PC-3 (cell line): ENCODE measurements at regions not wholly inside any gene's neighbourhood (a gene's known extent, or its start where the extent isn't known, plus 50 kb on each side); places are given as distances from the start of the nearest gene placed in this dataset.

Experiments used
- ATAC-seq: fragments of 200-7000 bp; cut with Tn5 transposase; 2 replicates; pipeline ENCODE4 v1.9.1; 2020; ENCODE audit warnings: mild to moderate bottlenecking, moderate library complexity
- BruUV-seq: library from RNA; stranded (reverse); fragments of 400-500 nt; replicated peaks from 2 replicates; lab custom pipeline; 2021; lab: Mats Ljungman, UMichigan
- CTCF ChIA-PET: fragments of 300-600 bp; sonication (Branson Sonifier 250); formaldehyde crosslinking; loops from one replicate; lab custom pipeline; 2022; ENCODE audit warnings: antibody characterized with exemption; lab: Charles Lee
- POLR2A ChIA-PET: fragments of 300-600 bp; sonication (Branson Sonifier 250); formaldehyde crosslinking; loops from one replicate; lab custom pipeline; 2022; ENCODE audit warnings: antibody characterized with exemption; ENCODE audit not compliant: unreplicated experiment; lab: Charles Lee
- DNase-seq: peaks from one replicate; pipeline ENCODE4 v3.0.0-alpha.2; 2015
- H2AFZ ChIP-seq: fragments of 300-600 bp; sonication (generic); 2 replicates; pipeline ENCODE4 v1.6.0; 2016; ENCODE audit warnings: antibody characterized with exemption, low read length
- H3F3A ChIP-seq: fragments of 300-600 bp; sonication (generic); one replicate; pipeline ENCODE4 v1.6.0; 2017; ENCODE audit warnings: antibody characterized with exemption, low read length, control low read depth, mild to moderate bottlenecking; ENCODE audit not compliant: unreplicated experiment
- H3K27ac ChIP-seq: fragments of 300-600 bp; sonication (generic); 2 replicates; pipeline ENCODE4 v1.5.1; 2016; ENCODE audit warnings: mild to moderate bottlenecking, low read length
- H3K27me3 ChIP-seq: fragments of 300-600 bp; sonication (generic); 2 replicates; pipeline ENCODE4 v1.6.1; 2016; ENCODE audit warnings: low read length, mixed read lengths
- H3K36me3 ChIP-seq: fragments of 300-600 bp; sonication (generic); 2 replicates; pipeline ENCODE4 v1.6.1; 2016; ENCODE audit warnings: low read depth, mixed run types, low read length, mixed read lengths
- H3K4me1 ChIP-seq: fragments of 300-600 bp; sonication (generic); 2 replicates; pipeline ENCODE4 v1.5.1; 2016; ENCODE audit warnings: low read length; ENCODE audit not compliant: insufficient read depth
- H3K4me2 ChIP-seq: fragments of 300-600 bp; sonication (generic); 2 replicates; pipeline ENCODE4 v1.6.0; 2016; ENCODE audit warnings: low read length
- H3K4me3 ChIP-seq: fragments of 300-600 bp; sonication (generic); 2 replicates; pipeline ENCODE4 v1.5.1; 2016; ENCODE audit warnings: mild to moderate bottlenecking, low read length, mixed read lengths
- H3K79me2 ChIP-seq: fragments of 300-600 bp; sonication (generic); 2 replicates; pipeline ENCODE4 v1.6.1; 2017; ENCODE audit warnings: low read length, mixed read lengths
- H3K9ac ChIP-seq: fragments of 300-600 bp; sonication (generic); 2 replicates; pipeline ENCODE4 v1.6.0; 2016; ENCODE audit warnings: mild to moderate bottlenecking, low read length
- H3K9me2 ChIP-seq: fragments of 300-600 bp; sonication (generic); replicated peaks from 2 replicates; pipeline ENCODE4 v1.6.1; 2016; ENCODE audit warnings: mixed run types, low read length, mixed read lengths
- H3K9me3 ChIP-seq: fragments of 300-600 bp; sonication (generic); 2 replicates; pipeline ENCODE4 v1.6.1; 2016; ENCODE audit warnings: low read length, mixed read lengths
- H4K20me1 ChIP-seq: fragments of 300-600 bp; sonication (generic); 2 replicates; pipeline ENCODE4 v1.6.1; 2016; ENCODE audit warnings: low read length, mixed read lengths
- CTCF ChIP-seq: fragments of 300-600 bp; sonication (generic); conservative IDR thresholded peaks from 2 replicates; pipeline ENCODE4 v1.5.1; 2017; ENCODE audit warnings: antibody characterized with exemption, low read depth, mild to moderate bottlenecking, low read length
- EZH2 ChIP-seq: fragments of 300-600 bp; sonication (generic); IDR thresholded peaks from one replicate; pipeline ENCODE4 v1.6.1; 2017; ENCODE audit warnings: antibody characterized with exemption, mild to moderate bottlenecking, low read length; ENCODE audit not compliant: unreplicated experiment
- EZH2phosphoT487 ChIP-seq: fragments of 300-600 bp; sonication (generic); IDR thresholded peaks from 2 replicates; pipeline ENCODE4 v1.6.1; 2018; ENCODE audit warnings: mild to moderate bottlenecking, antibody characterized with exemption, low read length, borderline replicate concordance
- intact Hi-C: fragments of 100-400 bp; cut with micrococcal nuclease; formaldehyde crosslinking; loops from 2 replicates; pipeline ENCODE4 v1.9.0; 2023

- Histone ChIP-seq H3K9ac (no peak overlapping the region), H4K20me1 (no peaks in the 10 kb centered on the region), H3K27ac (no peak overlapping the region), H3K9me3 (no peaks in the 10 kb centered on the region), H3K4me3 (no peak overlapping the region), H3K4me2 (no peak overlapping the region), H3K4me1 (peaks cover 10% of the 10 kb centered on the region; the same call in 1 of the 2 replicates), H3K36me3 (no peaks in the 10 kb centered on the region), H2AFZ (no peak overlapping the region), H3K27me3 (peaks cover 7% of the 10 kb centered on the region; the same call in 1 of the 2 replicates), H3F3A (no peaks in the 10 kb centered on the region), H3K9me2 (no peaks in the 10 kb centered on the region), H3K79me2 (no peaks in the 10 kb centered on the region)
- ChIA-PET POLR2A (no interaction called here), CTCF (no interaction called here)
- ATAC-seq (no peak), DNase-seq (no peak)
- BruUV-seq = no TSS peak
- intact Hi-C loops = no loop called here
- TF ChIP-seq EZH2phosphoT487 = no peak
- TF ChIP-seq CTCF = no peak
- TF ChIP-seq EZH2 = no peak
Observed at GRCh38 chr11:93082900-93083299, 113.4 kb downstream of the MTNR1B start.

DNA sequence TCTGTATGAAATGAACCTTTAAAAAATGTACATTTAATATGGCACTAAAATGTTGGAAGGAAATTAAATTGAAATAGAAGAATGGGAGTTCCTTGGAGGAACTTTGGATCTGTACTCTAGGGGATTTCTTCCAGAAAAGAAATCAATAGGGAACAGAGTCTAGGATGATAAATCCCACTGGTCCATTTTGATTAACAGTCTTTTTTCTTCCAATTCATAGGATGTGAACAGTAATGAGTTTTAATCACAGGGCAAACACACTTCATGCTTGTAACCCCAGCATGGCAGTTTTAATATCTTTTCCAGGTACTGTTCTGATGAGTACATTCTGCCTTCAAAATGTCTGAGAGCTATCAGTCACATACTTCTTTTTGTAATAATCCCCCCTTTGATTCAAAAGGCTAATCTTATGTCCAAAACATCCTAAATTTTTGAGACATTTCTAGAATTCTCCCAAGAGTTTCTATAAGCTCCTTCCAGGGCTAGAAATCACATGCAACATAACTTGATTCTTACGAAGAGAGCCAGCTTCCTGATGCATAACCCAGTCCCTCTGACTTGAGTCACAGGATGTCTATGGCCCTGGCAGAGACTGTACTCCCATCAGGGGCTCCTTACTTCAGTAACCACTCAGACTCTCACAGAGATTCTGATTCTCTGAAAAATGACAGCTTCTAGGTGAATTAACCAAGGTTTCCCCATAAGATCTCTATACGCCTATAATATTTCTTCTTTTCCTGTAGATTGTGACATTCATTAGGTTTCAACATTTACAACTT, 112.9 kb downstream of the SLC36A4 start:
- TF ChIP-seq EZH2 (no peak), CTCF (no peak), EZH2phosphoT487 (no peak)
- no peaks in the 10 kb centered on the region for H3K9me2 ChIP-seq
- H3F3A ChIP-seq = no peaks in the 10 kb centered on the region
- H3K79me2 ChIP-seq = no peaks in the 10 kb centered on the region
- H3K9ac ChIP-seq = no peak overlapping the region
- no peaks in the 10 kb centered on the region for H4K20me1 ChIP-seq
- 0 out of 2 replicates have a peak overlapping the region, but pooled peaks have one; percentile 3 for H3K4me2 ChIP-seq
- ChIA-PET CTCF (no interaction called here), POLR2A (interaction anchor here (0.6 kb wide), 1 partner anchor 32 kb away, joined by 7 read pairs; no protein-coding TSS in a partner anchor)
- H3K36me3 ChIP-seq = no peaks in the 10 kb centered on the region
- intact Hi-C loops = no loop called here
- peak; percentile 65 for DNase-seq
- peak; percentile 39; the same call in 1 of the 2 replicates for ATAC-seq
- peak overlapping the region; percentile 31 for H3K27ac ChIP-seq
- BruUV-seq = no TSS peak
- peaks cover 10% of the 10 kb centered on the region; the same call in 1 of the 2 replicates for H3K4me1 ChIP-seq
- H3K4me3 ChIP-seq = no peak overlapping the region
- H3K27me3 ChIP-seq = 0 out of 2 replicates have a peak, but pooled peaks cover 5% of the 10 kb centered on the region
- no peaks in the 10 kb centered on the region for H3K9me3 ChIP-seq
- H2AFZ ChIP-seq = no peak overlapping the region
